Activated T-helper 2 cell treated with anti-CD3 and anti-CD28 coated beads, Interferon-gamma antibody, Interleukin-2, Interleukin-4, amounts not matched to agents 10 μg/mL and 5 μg/mL and 100 μg/mL, durations not matched to agents 14 hours and 24 hours and 36 hours (primary cell): ENCODE measurements at regions not wholly inside any gene's neighbourhood (a gene's known extent, or its start where the extent isn't known, plus 50 kb on each side); places are given as distances from the start of the nearest gene placed in this dataset.

Experiments used
- DNase-seq: peaks from one replicate; pipeline ENCODE4 v3.0.0; 2021; ENCODE audit warnings: low spot score
- H3K27ac Mint-ChIP-seq: one replicate; pipeline ENCODE4 v1.8.0; 2021; ENCODE audit warnings: mixed read lengths
- H3K27me3 Mint-ChIP-seq: one replicate; pipeline ENCODE4 v1.8.0; 2021; ENCODE audit warnings: low read depth, mixed read lengths
- H3K36me3 Mint-ChIP-seq: one replicate; pipeline ENCODE4 v1.8.0; 2021; ENCODE audit warnings: low read depth, mixed read lengths
- H3K4me1 Mint-ChIP-seq: one replicate; pipeline ENCODE4 v1.8.0; 2021; ENCODE audit warnings: low read depth, mixed read lengths
- H3K4me3 Mint-ChIP-seq: one replicate; pipeline ENCODE4 v1.8.0; 2021; ENCODE audit warnings: low read depth, mild to moderate bottlenecking, moderate library complexity, mixed read lengths
- H3K9me3 Mint-ChIP-seq: one replicate; pipeline ENCODE4 v1.8.0; 2021; ENCODE audit warnings: mixed read lengths
- intact Hi-C: fragments of 100-400 bp; cut with micrococcal nuclease; formaldehyde crosslinking; loops from one replicate; pipeline ENCODE4 v1.15.1; 2023

GRCh38 chrX:139204571-139204897 lies 326.0 kb upstream of the F9 start:
- Mint-ChIP-seq H3K4me1 (peaks cover 2% of the 10 kb centered on the region), H3K27me3 (peaks cover 34% of the 10 kb centered on the region), H3K27ac (no peak overlapping the region), H3K9me3 (no peaks in the 10 kb centered on the region), H3K4me3 (peak overlapping the region; percentile 55), H3K36me3 (no peaks in the 10 kb centered on the region)
- no peak for DNase-seq
- intact Hi-C loops, result no loop called here

- intact Hi-C loops, result no loop called here
- Mint-ChIP-seq H3K27me3 (peaks cover 34% of the 10 kb centered on the region), H3K9me3 (no peaks in the 10 kb centered on the region), H3K4me3 (peak overlapping the region; percentile 56), H3K27ac (no peak overlapping the region), H3K36me3 (no peaks in the 10 kb centered on the region), H3K4me1 (peaks cover 2% of the 10 kb centered on the region)
- no peak for DNase-seq
These were observed 326.6 kb upstream of the F9 start for GRCh38 chrX:139203651-139204570.

- no peaks in the 10 kb centered on the region for H3K9me3 Mint-ChIP-seq
- peaks cover 34% of the 10 kb centered on the region for H3K27me3 Mint-ChIP-seq
- DNase-seq, result no peak
- H3K4me1 Mint-ChIP-seq, result peaks cover 2% of the 10 kb centered on the region
- H3K27ac Mint-ChIP-seq, result no peak overlapping the region
- no peaks in the 10 kb centered on the region for H3K36me3 Mint-ChIP-seq
- no peak overlapping the region for H3K4me3 Mint-ChIP-seq
- intact Hi-C loops, result no loop called here
These were observed 327.7 kb upstream of the F9 start for GRCh38 chrX:139202742-139203420.

- Mint-ChIP-seq H3K36me3 (no peaks in the 10 kb centered on the region), H3K27me3 (peaks cover 28% of the 10 kb centered on the region), H3K4me1 (peaks cover 2% of the 10 kb centered on the region), H3K27ac (no peak overlapping the region), H3K4me3 (no peak overlapping the region), H3K9me3 (no peaks in the 10 kb centered on the region)
- DNase-seq, result no peak
- intact Hi-C loops, result no loop called here
These were observed 328.6 kb upstream of the F9 start for GRCh38 chrX:139201924-139202323.

- Mint-ChIP-seq H3K4me1 (peaks cover 2% of the 10 kb centered on the region), H3K27ac (no peak overlapping the region), H3K36me3 (no peaks in the 10 kb centered on the region), H3K27me3 (peaks cover 32% of the 10 kb centered on the region), H3K9me3 (no peaks in the 10 kb centered on the region), H3K4me3 (no peak overlapping the region)
- intact Hi-C loops, result no loop called here
- DNase-seq, result no peak
These were observed 329.7 kb upstream of the F9 start for GRCh38 chrX:139200793-139201192.

GRCh38 chrX:139200346-139200745 lies 330.2 kb upstream of the F9 start:
- Mint-ChIP-seq H3K9me3 (no peaks in the 10 kb centered on the region), H3K27me3 (peaks cover 30% of the 10 kb centered on the region), H3K4me3 (no peak overlapping the region), H3K4me1 (peaks cover 2% of the 10 kb centered on the region), H3K27ac (no peak overlapping the region), H3K36me3 (no peaks in the 10 kb centered on the region)
- DNase-seq, result no peak
- intact Hi-C loops, result no loop called here

- Mint-ChIP-seq H3K9me3 (no peaks in the 10 kb centered on the region), H3K4me1 (peaks cover 2% of the 10 kb centered on the region), H3K27me3 (peaks cover 33% of the 10 kb centered on the region), H3K36me3 (no peaks in the 10 kb centered on the region), H3K4me3 (no peak overlapping the region), H3K27ac (no peak overlapping the region)
- no peak for DNase-seq
- intact Hi-C loops, result no loop called here
These were observed 330.6 kb upstream of the F9 start for GRCh38 chrX:139199933-139200332.

- H3K36me3 Mint-ChIP-seq, result no peaks in the 10 kb centered on the region
- no peak overlapping the region for H3K4me3 Mint-ChIP-seq
- no peaks in the 10 kb centered on the region for H3K9me3 Mint-ChIP-seq
- H3K27ac Mint-ChIP-seq, result no peak overlapping the region
- no peak for DNase-seq
- peaks cover 35% of the 10 kb centered on the region for H3K27me3 Mint-ChIP-seq
- intact Hi-C loops, result no loop called here
- no peaks in the 10 kb centered on the region for H3K4me1 Mint-ChIP-seq
These were observed 331.6 kb upstream of the F9 start for GRCh38 chrX:139198936-139199335.

- no peak overlapping the region for H3K4me3 Mint-ChIP-seq
- no peak overlapping the region for H3K27ac Mint-ChIP-seq
- no peaks in the 10 kb centered on the region for H3K9me3 Mint-ChIP-seq
- intact Hi-C loops, result no loop called here
- H3K4me1 Mint-ChIP-seq, result no peaks in the 10 kb centered on the region
- peaks cover 33% of the 10 kb centered on the region for H3K27me3 Mint-ChIP-seq
- DNase-seq, result no peak
- H3K36me3 Mint-ChIP-seq, result no peaks in the 10 kb centered on the region
These were observed 333.6 kb upstream of the F9 start for GRCh38 chrX:139196890-139197289.

- Mint-ChIP-seq H3K36me3 (no peaks in the 10 kb centered on the region), H3K4me3 (no peak overlapping the region), H3K9me3 (no peaks in the 10 kb centered on the region), H3K27me3 (peaks cover 26% of the 10 kb centered on the region), H3K4me1 (no peaks in the 10 kb centered on the region), H3K27ac (no peak overlapping the region)
- no peak for DNase-seq
- intact Hi-C loops, result no loop called here
These were observed 335.8 kb upstream of the F9 start for GRCh38 chrX:139194571-139195280.

GRCh38 chrX:139192386-139192961 lies 338.1 kb upstream of the F9 start:
- Mint-ChIP-seq H3K4me3 (no peak overlapping the region), H3K9me3 (no peaks in the 10 kb centered on the region), H3K4me1 (no peaks in the 10 kb centered on the region), H3K27me3 (peaks cover 26% of the 10 kb centered on the region), H3K27ac (no peak overlapping the region), H3K36me3 (no peaks in the 10 kb centered on the region)
- intact Hi-C loops, result no loop called here
- no peak for DNase-seq

- Mint-ChIP-seq H3K4me3 (no peak overlapping the region), H3K9me3 (no peaks in the 10 kb centered on the region), H3K27ac (no peak overlapping the region), H3K4me1 (no peaks in the 10 kb centered on the region), H3K27me3 (peaks cover 24% of the 10 kb centered on the region), H3K36me3 (no peaks in the 10 kb centered on the region)
- no peak for DNase-seq
- intact Hi-C loops, result no loop called here
These were observed 338.7 kb upstream of the F9 start for GRCh38 chrX:139191746-139192385.
